ENCODE measurements at regions not wholly inside any gene's neighbourhood (a gene's known extent, or its start where the extent isn't known, plus 50 kb on each side); places are given as distances from the start of the nearest gene placed in this dataset.

DNA sequence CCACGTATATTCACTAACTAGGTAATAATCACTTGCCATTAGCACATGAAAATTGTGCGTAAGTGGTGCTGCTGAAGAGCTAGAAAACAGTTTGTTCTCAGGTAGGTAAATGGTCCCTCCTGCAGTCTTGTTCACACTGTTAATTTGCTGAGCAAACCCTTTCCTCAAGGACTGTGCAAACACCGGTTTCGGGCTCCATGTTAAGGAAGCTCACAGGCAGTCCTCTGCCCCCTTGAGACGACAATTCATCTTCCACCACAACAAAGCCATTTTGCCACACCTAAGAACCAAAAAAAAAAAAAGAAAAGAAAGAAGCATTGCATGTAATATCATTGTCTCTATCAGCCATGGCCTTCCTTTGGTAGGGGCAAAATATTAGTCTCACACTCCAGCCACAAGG, 193.9 kb downstream of the BCL11A start:
- no peaks in the 10 kb centered on the region for H3K9me3 Mint-ChIP-seq (ENCODE audit: unreplicated experiment)
- DNase-seq (ENCODE audit: low spot score) = no peak
- H3K4me1 Mint-ChIP-seq (ENCODE audit: unreplicated experiment) = peaks cover 8% of the 10 kb centered on the region
- H3K27ac Mint-ChIP-seq (ENCODE audit: unreplicated experiment) = no peak overlapping the region
- TF ChIP-seq, protein P1, sequence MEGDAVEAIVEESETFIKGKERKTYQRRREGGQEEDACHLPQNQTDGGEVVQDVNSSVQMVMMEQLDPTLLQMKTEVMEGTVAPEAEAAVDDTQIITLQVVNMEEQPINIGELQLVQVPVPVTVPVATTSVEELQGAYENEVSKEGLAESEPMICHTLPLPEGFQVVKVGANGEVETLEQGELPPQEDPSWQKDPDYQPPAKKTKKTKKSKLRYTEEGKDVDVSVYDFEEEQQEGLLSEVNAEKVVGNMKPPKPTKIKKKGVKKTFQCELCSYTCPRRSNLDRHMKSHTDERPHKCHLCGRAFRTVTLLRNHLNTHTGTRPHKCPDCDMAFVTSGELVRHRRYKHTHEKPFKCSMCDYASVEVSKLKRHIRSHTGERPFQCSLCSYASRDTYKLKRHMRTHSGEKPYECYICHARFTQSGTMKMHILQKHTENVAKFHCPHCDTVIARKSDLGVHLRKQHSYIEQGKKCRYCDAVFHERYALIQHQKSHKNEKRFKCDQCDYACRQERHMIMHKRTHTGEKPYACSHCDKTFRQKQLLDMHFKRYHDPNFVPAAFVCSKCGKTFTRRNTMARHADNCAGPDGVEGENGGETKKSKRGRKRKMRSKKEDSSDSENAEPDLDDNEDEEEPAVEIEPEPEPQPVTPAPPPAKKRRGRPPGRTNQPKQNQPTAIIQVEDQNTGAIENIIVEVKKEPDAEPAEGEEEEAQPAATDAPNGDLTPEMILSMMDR (IDR thresholded peaks at IDR 0.05; ENCODE audit: unreplicated experiment) = no peak
- H3K36me3 Mint-ChIP-seq (ENCODE audit: low read depth, unreplicated experiment) = no peaks in the 10 kb centered on the region
- H3K4me3 Mint-ChIP-seq (ENCODE audit: unreplicated experiment) = no peak overlapping the region
- H3K27me3 Mint-ChIP-seq (ENCODE audit: unreplicated experiment) = peaks cover 3% of the 10 kb centered on the region

GRCh38 chr2:60358476-60358875, 195.0 kb downstream of the BCL11A start:
- Mint-ChIP-seq H3K4me3 (ENCODE audit: unreplicated experiment) (no peak overlapping the region), H3K4me1 (ENCODE audit: unreplicated experiment) (peaks cover 6% of the 10 kb centered on the region), H3K27ac (ENCODE audit: unreplicated experiment) (no peak overlapping the region), H3K9me3 (ENCODE audit: unreplicated experiment) (no peaks in the 10 kb centered on the region), H3K27me3 (ENCODE audit: unreplicated experiment) (peaks cover 3% of the 10 kb centered on the region), H3K36me3 (ENCODE audit: low read depth, unreplicated experiment) (no peaks in the 10 kb centered on the region)
- no peak for DNase-seq (ENCODE audit: low spot score)
- TF ChIP-seq, protein P1 (IDR thresholded peaks at IDR 0.05; ENCODE audit: unreplicated experiment) = no peak

DNA sequence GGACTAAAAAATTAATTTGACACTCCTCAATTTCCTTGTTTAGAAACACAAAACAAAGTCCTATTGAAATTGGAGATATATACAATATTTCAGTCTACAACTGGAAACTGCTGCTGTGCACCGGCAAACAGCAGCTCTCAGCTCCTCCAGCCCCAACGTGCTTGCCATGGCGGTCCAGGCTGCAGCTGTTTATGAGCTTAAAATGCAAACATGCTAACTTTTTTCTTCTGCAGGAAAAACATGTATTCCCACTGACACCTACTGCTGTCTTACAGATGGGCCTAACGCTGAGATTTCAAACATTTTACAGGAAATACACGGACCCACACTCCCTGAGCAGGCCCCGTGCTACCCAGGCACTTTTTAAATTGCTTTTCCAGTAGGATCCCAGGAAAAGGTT, 195.5 kb downstream of the BCL11A start:
- no peaks in the 10 kb centered on the region for H3K9me3 Mint-ChIP-seq (ENCODE audit: unreplicated experiment)
- H3K36me3 Mint-ChIP-seq (ENCODE audit: low read depth, unreplicated experiment) = no peaks in the 10 kb centered on the region
- TF ChIP-seq, protein P1 (IDR thresholded peaks at IDR 0.05; ENCODE audit: unreplicated experiment) = no peak
- H3K27ac Mint-ChIP-seq (ENCODE audit: unreplicated experiment) = no peak overlapping the region
- no peak for DNase-seq (ENCODE audit: low spot score)
- H3K4me3 Mint-ChIP-seq (ENCODE audit: unreplicated experiment) = no peak overlapping the region
- peaks cover 3% of the 10 kb centered on the region for H3K27me3 Mint-ChIP-seq (ENCODE audit: unreplicated experiment)
- peaks cover 6% of the 10 kb centered on the region for H3K4me1 Mint-ChIP-seq (ENCODE audit: unreplicated experiment)

GRCh38 chr2:60356346-60356745, 197.1 kb downstream of the BCL11A start:
- Mint-ChIP-seq H3K27me3 (ENCODE audit: unreplicated experiment) (peaks cover 6% of the 10 kb centered on the region), H3K4me3 (ENCODE audit: unreplicated experiment) (peak overlapping the region; percentile 12), H3K9me3 (ENCODE audit: unreplicated experiment) (no peaks in the 10 kb centered on the region), H3K36me3 (ENCODE audit: low read depth, unreplicated experiment) (no peaks in the 10 kb centered on the region), H3K27ac (ENCODE audit: unreplicated experiment) (no peak overlapping the region), H3K4me1 (ENCODE audit: unreplicated experiment) (peaks cover 6% of the 10 kb centered on the region)
- DNase-seq (ENCODE audit: low spot score) = no peak
- TF ChIP-seq, protein P1 (IDR thresholded peaks at IDR 0.05; ENCODE audit: unreplicated experiment) = no peak

GRCh38 chr2:60355849-60356261, 197.6 kb downstream of the BCL11A start:
- H3K4me3 Mint-ChIP-seq (ENCODE audit: unreplicated experiment) = no peak overlapping the region
- no peak for DNase-seq (ENCODE audit: low spot score)
- TF ChIP-seq, protein P1 (IDR thresholded peaks at IDR 0.05; ENCODE audit: unreplicated experiment) = no peak

More at GRCh38 chr2:60355849-60356261, 197.6 kb downstream of the BCL11A start:
- Mint-ChIP-seq H3K27ac (ENCODE audit: unreplicated experiment) (no peak overlapping the region), H3K4me1 (ENCODE audit: unreplicated experiment) (peaks cover 6% of the 10 kb centered on the region), H3K9me3 (ENCODE audit: unreplicated experiment) (no peaks in the 10 kb centered on the region), H3K27me3 (ENCODE audit: unreplicated experiment) (peaks cover 6% of the 10 kb centered on the region), H3K36me3 (ENCODE audit: low read depth, unreplicated experiment) (no peaks in the 10 kb centered on the region)
